Tibial nerve (tissue), 4 donors: ENCODE measurements at regions not wholly inside any gene's neighbourhood (a gene's known extent, or its start where the extent isn't known, plus 50 kb on each side); places are given as distances from the start of the nearest gene placed in this dataset.

Experiments
- CTCF ChIP-seq, 5 experiments: fragments of 200-600 bp in 3 of 5; fragments of 450-650 bp in 2 of 5; sonication (generic) in 3 of 5; IDR thresholded peaks; one replicate each; pipeline ENCODE4 v1.5.1; 2016 to 2019; ENCODE audit warnings: antibody characterized with exemption in 5 of 5, mild to moderate bottlenecking in 3 of 5, moderate library complexity in 2 of 5
- EP300 ChIP-seq, 2 donors: sonication (generic); formaldehyde crosslinking; IDR thresholded peaks; one replicate each; pipeline ENCODE4 v1.6.1; 2017; ENCODE audit warnings: antibody characterized with exemption in 2 of 2, mild to moderate bottlenecking in 1 of 2
- POLR2A ChIP-seq, 2 donors: fragments of 450-650 bp; IDR thresholded peaks; one replicate each; pipeline ENCODE4 v1.6.1; 2017; ENCODE audit warnings: antibody characterized with exemption in 2 of 2, mild to moderate bottlenecking in 2 of 2, moderate library complexity in 2 of 2

DNA sequence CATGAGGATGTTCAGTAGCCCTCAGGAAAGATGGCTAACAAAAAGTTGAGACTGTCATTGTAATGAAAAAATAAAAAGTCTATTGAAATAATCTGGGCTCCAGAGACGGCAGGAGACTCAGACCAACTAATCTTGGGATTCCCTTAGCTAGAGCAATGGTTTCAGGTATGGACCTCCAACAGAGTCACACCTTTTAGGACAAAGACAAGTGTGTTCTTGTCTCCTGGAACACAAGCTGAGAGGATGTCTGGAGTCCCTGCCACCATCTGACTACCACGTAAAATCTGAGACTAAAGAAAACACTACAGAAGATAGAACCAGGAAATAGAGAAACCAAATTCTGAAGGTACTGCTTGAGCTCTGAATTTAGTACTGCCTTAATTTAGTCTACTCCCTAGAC, 103.3 kb upstream of the RBBP8 start:
- TF ChIP-seq CTCF (IDR thresholded peaks at IDR 0.05) (no peak), POLR2A (IDR thresholded peaks at IDR 0.05) (no peak), EP300 (IDR thresholded peaks at IDR 0.05) (no peak)
